ENCODE measurements at regions not wholly inside any gene's neighbourhood (a gene's known extent, or its start where the extent isn't known, plus 50 kb on each side); places are given as distances from the start of the nearest gene placed in this dataset.

DNA sequence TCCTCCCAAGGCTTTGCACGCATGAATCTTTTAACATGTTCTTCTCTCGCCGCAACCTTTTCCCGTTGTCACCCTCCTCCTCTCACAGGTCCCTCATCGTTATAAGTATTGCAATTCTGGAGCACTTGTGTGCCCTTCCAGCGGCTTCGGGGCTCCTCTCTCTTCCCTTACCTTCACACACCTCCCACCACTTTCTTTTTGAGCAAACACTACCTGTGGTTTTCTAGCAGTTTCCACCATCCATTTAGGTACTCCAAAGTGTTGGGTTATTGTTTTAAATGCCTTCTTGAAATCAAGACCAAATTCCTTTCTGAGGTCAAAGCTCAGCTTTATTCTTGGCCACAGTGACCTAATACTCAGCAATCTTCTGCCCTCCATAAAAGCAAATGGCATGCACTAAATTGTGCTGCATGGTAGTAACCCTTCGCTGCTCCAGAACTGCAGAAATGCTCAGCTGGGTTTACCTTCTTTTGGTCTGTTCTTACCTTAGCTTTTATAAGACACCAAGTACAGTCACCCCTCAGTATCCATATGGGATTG is 472.4 kb downstream of the SETD4 start:
- DNase-seq (ENCODE audit: low read depth, low spot score) = no peak
- H3K27ac ChIP-seq = no peak overlapping the region

DNA sequence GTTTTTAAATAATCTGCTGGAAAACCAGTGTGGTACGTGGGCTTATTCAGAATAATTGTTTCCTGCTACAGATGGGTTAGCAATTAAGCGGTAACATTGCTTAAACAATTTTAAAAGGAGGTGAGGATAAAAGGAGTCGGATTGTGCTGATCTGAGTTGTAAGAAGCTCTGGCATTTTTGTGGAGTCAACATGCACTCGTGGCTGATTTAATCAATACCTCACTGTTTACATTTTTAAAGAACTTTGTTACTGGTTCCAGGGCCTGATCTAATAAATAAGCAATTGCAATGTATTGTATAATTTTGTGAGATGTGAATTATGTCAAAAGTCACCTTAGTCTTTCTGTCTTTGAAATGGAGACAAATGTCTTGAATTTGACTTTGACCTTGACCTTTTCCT is 474.0 kb downstream of the SETD4 start:
- no peak for DNase-seq (ENCODE audit: low read depth, low spot score)
- H3K27ac ChIP-seq = no peak overlapping the region

DNA sequence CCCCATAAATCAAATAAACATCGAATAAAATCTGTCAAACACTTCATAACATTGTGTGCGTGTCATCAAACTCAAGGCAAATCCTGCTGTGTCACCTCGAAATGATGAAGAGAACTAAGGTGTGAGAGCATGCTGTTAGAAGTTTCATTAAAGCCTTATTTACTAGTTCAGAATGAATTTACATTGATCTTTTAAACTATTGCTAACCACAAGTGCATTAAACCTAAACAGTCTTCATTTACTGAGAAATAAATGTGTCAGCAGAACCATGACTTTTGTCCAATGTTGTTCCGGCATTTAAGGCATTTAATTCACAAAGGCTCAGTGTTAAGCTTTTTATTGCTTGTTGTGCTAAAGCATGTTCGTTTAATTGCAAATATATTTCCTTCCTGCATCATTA is 474.4 kb downstream of the SETD4 start:
- H3K27ac ChIP-seq = no peak overlapping the region
- no peak for DNase-seq (ENCODE audit: low read depth, low spot score)

DNA sequence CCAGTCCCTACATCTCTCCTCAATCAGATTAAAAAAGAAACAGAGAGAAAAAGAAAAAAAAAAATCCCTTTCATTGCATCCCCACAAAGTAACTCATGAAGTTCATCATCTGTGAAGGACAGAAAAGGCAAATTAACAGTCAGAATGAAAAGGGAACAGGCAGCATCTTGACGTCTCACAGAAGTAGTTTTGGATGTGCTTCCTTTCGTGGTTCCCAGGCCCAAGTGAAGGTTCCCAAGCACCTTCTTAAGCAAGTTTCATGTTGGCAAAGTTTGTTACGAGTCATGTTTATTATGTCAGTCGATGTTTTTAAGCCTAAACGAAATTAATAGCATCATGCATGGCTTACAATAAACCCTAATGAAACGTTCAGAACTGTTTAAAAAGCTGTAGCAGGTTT is 475.2 kb downstream of the SETD4 start:
- DNase-seq (ENCODE audit: low read depth, low spot score) = no peak
- no peak overlapping the region for H3K27ac ChIP-seq

DNA sequence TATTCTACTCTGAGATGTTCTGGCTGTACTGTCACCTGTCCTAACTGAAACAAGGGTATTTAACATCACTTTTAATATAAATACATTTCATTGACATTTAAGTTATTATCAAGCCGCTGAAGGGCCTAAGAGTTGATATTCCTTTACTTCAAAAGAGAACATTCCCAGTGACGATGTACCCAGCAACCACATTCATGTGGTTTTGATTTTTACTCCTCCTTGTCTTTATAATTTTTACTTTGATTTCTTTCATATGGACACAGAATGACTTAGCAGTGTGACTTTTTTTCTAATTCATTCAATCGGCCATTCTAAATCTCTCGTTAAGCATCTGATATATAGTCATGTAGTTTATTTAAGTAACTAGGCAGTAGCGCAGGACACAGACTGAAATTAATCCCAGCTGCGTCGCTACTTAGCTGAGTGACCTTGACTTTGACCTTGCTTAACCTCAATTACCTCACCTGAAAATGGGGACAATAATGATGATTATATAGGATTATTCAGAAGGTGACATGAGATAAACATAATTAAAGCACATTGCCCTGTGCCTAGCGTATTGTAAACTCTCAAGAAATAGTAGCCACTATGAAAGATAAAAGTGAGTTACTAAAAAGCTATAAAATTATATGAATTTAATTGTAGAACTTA is 476.6 kb downstream of the SETD4 start:
- no peak overlapping the region for H3K27ac ChIP-seq
- DNase-seq (ENCODE audit: low read depth, low spot score) = no peak

DNA sequence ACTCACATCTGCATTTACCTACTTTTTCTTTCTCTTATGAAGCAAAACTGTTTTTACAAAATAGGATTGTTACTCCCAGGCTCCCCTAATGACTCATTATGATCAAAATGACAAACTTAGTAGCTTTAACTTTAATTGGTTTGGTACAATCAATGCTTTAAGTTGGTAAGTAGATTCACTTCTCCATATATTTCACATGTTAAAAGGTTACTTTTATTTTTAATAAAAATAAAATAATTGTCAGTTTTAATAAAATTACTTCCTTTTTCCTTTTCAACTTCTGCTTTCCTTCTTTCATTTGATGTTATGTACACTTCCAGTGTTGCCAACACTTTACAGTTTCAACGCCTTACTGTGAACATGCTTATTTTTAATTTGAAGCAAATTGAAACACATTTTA is 477.6 kb downstream of the SETD4 start:
- DNase-seq (ENCODE audit: low read depth, low spot score) = no peak
- no peak overlapping the region for H3K27ac ChIP-seq

DNA sequence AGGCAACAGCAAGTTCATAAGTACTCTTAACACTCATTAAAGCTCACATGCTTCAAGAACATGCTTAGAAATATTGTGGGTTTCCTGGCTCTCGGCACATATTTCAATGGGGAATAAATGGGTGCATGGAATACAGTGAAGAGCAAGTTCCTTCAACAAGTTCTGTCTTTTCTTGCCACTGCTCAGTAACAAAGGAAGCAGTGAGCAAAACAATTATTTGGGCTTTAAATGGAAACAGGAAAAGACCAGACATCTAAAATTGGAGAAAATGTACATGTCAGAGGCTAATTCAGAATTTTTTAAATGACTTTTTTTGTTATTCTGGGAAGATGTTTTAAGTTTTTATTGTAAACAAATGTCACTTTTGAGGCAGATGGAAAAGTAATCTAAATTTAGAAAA is 478.7 kb downstream of the SETD4 start:
- H3K27ac ChIP-seq = no peak overlapping the region
- DNase-seq (ENCODE audit: low read depth, low spot score) = no peak

DNA sequence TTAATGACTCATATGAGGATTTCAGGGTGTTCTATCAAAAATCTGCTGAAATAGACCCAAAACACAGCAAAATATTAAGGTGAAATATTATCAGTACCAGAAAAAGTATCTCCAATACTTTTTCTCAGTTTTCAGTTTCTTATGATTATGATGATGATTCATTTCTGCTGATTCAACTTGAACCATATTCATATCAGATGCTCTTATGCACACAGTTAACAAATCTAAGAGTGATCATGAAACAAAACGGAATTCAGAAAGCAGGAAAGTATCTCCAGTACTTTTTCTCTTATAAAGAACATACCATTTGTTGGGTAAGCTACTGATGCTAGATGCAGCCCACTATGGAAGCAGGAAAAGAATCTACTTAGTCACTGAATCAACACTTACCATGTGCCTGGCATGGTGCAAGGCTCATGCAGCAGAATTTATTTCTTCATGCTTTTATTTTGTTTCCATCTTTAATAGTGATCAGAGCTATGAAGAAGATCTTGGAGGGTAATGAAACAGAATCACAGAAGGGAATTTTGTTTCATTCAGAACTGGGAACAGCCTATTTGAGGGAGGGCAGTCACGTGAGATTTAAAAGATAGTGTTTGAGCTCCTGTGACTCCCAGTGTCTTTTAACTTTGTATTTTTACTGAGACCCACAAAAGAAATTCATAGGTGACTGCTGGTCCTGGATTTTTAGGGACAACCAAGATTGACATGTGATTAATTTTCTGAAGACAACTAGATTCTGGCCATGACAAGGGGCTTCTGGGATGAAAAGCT is 480.6 kb downstream of the SETD4 start:
- H3K27ac ChIP-seq = peak overlapping the region; percentile 71
- DNase-seq (ENCODE audit: low read depth, low spot score) = no peak

DNA sequence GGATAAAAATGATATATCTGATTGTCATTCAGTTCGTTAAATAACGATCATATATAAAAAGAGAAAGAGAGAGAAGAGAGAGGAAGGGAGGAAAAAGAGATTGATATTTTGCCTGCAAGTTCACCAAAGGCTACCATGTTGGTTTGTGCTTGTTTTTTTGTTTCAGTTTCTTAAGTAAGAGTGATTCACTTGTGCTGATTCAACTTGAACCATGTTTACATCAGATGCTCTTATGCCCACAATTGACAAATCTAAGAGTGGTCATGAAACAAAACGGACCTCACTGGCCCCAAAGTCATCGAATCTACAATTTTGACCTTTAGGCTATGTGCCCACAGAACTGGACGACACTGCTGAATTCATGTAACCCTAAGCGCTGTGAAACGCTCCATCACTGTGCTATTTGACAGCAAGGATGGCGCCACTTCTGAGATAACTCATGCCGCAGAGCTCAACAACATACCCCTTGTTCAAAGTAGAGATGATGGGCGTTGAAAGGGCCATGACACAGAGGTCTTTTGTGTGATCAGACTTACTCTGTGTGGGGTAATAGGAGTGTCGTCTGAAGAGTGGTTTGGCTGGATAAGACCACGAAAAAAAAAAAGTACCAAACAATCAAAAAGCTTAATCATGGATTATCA is 481.4 kb downstream of the SETD4 start:
- peak overlapping the region; percentile 71 for H3K27ac ChIP-seq
- peak; percentile 34 for DNase-seq (ENCODE audit: low read depth, low spot score)

DNA sequence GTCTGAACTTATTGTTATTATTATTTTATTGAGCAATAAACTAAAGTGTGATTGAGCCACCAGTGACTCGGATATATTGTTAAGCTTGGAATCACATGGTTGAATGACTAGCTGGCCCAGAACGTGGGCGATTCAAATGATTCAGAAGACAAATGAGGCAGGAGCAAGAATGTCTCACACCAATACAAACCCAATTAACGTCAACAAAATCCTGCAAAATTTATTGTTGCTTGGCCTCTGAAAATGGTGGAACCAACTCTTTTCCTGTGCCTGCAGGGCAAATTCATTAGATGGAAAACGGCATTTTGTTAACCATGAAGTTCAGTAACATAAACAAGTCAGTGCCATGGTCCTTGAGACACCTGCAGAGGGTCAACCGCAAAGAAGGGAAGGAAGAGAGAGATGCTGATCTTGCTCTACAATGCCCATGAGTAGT is 482.0 kb downstream of the SETD4 start:
- H3K27ac ChIP-seq = peak overlapping the region; percentile 71
- peak; percentile 82 for DNase-seq (ENCODE audit: low read depth, low spot score)

DNA sequence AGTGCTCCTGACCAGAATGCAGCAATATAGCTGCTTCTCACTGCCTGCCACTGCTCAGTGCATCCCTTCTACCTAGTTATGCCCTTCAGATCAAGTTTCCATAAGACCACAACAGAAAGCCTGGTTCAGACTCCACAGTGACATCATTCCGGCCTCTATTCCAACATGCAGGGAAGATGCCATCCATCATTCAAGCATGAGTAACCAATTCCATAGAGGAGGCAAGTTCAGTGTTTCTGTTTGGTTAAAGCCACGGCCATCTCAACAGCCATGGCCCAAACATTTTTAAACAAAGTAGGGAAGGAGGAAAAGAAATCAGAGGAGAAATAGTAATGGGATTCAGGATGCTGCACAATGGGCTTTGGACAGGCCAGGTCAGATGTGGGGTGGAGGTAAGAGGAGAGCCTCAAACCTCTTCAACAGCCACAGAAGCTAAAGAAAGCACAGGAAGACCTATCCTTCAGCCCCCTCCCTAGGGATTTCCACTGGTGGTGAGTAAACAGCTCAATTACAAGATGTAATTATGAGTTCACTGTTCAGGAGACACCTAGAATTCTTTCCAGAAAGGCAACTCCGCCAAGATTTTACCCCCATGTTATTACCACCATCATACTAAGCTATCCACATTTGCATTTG is 484.9 kb downstream of the SETD4 start:
- DNase-seq (ENCODE audit: low read depth, low spot score) = no peak
- no peak overlapping the region for H3K27ac ChIP-seq

DNA sequence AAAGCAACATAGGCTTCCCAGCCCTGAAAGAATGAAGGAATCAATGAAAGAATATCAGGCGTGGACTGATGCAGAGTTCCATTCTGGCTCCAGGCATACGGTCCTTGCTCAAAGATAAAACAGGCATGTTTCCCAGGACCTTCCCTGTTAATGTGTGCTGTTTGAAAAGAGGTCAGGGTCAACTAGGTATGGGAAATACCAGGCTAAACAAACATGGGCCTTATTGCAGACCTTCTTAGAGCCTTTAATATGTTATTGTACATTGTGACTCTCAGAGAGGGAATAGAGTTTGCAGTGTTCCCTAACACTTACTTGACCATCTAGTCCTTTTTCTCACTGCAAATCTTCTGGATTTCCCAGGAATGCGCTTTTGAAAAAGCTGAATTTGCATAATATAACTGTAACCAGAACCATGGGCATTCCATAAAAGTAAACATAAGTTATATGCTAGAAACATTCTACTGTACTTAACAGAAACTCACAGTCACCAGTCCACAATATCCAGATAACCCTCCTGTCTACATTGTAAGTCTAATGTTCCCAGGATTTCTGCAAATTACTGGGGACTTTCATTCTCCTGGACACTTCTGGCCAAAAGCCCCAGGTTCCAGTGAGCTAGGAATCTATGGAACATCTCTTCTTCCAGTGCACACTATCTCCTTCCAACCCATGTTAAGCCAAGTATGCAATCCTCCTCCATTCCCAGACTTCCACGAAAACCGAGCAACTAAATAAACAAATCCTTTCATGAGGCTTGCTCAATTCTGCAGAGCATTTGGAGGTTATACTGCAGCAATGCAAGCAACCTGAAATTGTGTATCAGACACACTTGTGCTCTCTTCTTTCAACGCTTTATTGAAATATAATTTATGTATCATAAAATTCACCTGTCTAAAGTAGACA is 486.6 kb downstream of the SETD4 start:
- DNase-seq (ENCODE audit: low read depth, low spot score) = no peak

DNA sequence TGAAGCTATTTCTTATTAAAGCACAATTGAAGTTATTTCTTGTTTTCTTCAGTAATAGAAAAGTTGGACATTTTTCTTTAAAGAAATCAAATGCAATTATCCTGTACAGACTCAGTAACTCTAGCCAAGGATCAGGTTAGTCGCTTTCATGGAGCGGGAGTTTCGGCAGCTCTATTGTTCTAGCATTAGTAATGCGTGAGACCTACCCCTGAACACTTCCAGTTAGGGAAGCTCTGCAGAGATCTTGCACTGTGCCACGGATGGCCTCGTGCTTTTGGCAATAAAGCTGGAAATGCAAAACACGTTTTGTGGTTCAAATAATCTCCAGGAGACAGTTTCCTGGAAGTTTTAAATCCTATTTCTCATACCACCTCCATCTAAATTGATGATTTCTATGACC is 488.4 kb downstream of the SETD4 start:
- no peak overlapping the region for H3K27ac ChIP-seq
- DNase-seq (ENCODE audit: low read depth, low spot score) = no peak

More for the DNA sequence above, 486.6 kb downstream of the SETD4 start:
- no peak overlapping the region for H3K27ac ChIP-seq

DNA sequence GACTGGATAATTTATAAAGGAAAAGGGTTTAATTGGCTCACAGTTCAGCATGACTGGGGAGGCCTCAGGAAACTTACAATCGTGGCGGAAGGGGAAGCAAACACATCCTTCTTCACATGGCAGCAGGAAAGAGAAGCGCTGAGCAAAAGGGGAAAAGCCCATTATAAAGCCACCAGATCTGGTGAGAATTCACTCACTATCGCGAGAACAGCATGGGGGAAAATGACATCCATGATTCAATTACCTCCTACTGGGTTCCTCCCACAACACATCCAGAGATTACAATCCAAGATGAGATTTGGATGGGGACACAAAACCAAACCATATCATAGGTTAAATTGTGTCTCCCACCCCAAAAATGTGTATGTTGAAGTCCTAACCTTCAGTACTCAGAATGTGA is 491.7 kb downstream of the SETD4 start:
- H3K27ac ChIP-seq = no peak overlapping the region
- no peak for DNase-seq (ENCODE audit: low read depth, low spot score)

DNA sequence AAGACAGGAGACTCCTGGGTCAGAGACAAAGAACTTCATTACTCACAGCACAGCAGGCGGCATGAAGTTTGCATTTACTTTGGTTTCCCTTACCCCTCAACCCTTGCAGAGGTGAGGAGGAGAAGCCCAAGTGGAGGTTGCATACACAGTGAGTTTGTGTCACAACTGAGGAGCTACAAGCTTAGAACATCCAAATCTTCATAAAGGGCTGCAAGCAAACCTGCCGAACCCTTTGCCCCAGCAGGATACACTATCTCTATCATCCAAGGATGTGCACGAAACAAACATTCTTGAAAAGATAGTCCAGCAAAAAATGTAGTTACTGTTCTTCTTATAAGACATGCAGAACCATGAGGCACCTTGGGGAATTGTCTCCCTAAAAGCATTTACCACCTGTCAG is 493.5 kb downstream of the SETD4 start:
- DNase-seq (ENCODE audit: low read depth, low spot score) = no peak
- H3K27ac ChIP-seq = no peak overlapping the region

DNA sequence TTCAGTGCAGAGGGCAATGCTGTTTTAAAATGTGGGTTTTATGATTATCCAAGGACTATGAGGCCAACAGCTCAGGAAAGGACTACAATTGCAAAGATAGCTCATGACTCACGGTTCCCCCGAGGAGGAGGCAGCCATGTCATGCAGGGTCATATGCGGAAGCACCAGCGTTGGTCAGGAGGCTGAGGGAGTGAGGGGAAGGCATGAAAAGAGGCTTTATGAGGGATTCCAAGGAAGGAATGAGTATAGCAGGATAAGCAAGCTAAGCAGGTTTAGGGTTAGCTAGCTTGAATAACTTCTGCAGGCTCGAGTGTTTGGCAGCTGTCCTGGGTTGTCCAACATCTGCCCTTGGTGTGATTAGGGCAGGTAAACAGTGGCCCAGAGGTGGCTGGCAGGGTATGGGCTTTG is 495.1 kb downstream of the SETD4 start:
- DNase-seq (ENCODE audit: low read depth, low spot score) = peak; percentile 69
- H3K27ac ChIP-seq = peak overlapping the region; percentile 25

DNA sequence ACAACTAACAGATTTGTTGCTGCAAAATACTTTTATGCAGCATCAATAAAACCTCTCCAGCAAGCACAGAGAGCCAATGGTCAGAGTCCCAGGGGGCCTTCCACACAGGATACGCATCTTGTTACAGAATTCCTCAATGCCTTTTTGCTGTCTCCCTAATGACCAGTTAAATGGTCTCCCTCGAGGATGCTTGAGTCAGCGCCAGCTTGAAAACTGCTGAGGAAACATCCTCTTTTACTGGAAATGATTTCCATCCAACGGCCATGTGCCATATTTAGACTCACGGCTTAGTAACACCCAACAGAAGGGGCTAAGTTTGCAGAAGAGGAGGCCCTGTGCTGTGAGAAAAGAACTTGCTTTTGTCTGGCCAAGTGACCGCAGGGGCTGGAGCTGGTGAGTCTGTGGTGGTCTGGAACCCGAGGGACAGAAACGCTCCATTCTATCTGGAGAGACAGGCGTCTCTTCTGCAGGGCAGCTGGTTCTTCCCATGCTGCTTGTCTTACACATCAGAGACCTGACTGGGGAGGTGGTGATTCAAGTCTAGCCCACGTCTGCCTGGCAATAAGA is 496.4 kb downstream of the SETD4 start:
- DNase-seq (ENCODE audit: low read depth, low spot score) = no peak
- no peak overlapping the region for H3K27ac ChIP-seq

DNA sequence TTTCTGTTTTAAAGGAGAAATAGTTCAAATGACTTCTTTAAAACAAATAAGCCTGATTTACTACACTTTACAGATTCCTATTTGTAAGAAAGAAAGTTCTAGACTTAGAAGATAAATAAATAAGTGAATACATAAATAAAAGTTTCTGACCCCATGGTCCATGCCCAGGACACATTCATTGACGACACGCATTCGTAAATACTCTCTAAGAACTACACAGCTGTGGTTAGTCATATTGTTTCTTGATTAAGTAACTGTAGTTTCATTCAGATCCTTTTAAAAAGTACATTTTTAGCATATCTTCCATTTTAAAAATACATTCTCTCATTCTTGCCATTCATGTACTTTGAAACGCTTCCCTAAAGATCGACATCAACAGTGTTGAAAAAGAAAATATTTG is 497.4 kb downstream of the SETD4 start:
- H3K27ac ChIP-seq = no peak overlapping the region
- DNase-seq (ENCODE audit: low read depth, low spot score) = no peak

DNA sequence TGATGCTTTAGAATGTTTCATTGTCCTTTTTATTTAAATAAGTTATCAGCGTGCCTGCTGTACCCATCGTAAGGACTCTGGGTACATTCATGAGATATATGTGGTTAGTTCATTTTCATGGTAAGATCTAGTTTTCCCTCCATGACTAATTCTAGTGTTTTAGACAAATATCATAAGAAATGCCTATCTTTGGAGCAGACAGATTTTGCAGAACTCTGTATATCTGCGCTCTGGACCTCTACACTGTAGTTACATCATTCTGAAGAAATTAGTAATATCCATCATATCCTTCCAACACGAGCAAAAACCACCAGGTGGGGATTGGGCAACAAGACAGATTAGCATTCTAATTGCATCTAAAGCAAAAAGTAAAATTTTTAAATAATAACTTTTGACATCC is 499.2 kb downstream of the SETD4 start:
- no peak for DNase-seq (ENCODE audit: low read depth, low spot score)
- H3K27ac ChIP-seq = no peak overlapping the region

Data from epithelial cell of prostate (primary cell).